DND-41 (cell line): ENCODE measurements at regions not wholly inside any gene's neighbourhood (a gene's known extent, or its start where the extent isn't known, plus 50 kb on each side); places are given as distances from the start of the nearest gene placed in this dataset.

Source experiments
- EZH2 ChIP-seq: IDR thresholded peaks from 3 replicates; pipeline ENCODE4 v1.6.1; 2012; ENCODE audit warnings: borderline replicate concordance, low read depth, mild to moderate bottlenecking, moderate library complexity, low read length, inconsistent platforms; ENCODE audit not compliant: severe bottlenecking
- TF ChIP-seq, protein P1 (sequence below): IDR thresholded peaks from 2 replicates; pipeline ENCODE4 v1.5.1; 2012; ENCODE audit warnings: borderline replicate concordance, low read length, moderate library complexity, mild to moderate bottlenecking; ENCODE audit not compliant: poor library complexity, severe bottlenecking; ENCODE audit errors: extremely low read depth

- TF ChIP-seq EZH2: no peak
- TF ChIP-seq, protein P1, sequence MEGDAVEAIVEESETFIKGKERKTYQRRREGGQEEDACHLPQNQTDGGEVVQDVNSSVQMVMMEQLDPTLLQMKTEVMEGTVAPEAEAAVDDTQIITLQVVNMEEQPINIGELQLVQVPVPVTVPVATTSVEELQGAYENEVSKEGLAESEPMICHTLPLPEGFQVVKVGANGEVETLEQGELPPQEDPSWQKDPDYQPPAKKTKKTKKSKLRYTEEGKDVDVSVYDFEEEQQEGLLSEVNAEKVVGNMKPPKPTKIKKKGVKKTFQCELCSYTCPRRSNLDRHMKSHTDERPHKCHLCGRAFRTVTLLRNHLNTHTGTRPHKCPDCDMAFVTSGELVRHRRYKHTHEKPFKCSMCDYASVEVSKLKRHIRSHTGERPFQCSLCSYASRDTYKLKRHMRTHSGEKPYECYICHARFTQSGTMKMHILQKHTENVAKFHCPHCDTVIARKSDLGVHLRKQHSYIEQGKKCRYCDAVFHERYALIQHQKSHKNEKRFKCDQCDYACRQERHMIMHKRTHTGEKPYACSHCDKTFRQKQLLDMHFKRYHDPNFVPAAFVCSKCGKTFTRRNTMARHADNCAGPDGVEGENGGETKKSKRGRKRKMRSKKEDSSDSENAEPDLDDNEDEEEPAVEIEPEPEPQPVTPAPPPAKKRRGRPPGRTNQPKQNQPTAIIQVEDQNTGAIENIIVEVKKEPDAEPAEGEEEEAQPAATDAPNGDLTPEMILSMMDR: no peak
These were observed 206.0 kb downstream of the CYB561 start for GRCh38 chr17:63240106-63240505.
